Stimulated activated CD4-positive, alpha-beta T cell treated with anti-CD3 and anti-CD28 coated beads, Interleukin-2, amount 100 ng/mL, for 4 hours (primary cell): ENCODE measurements at regions not wholly inside any gene's neighbourhood (a gene's known extent, or its start where the extent isn't known, plus 50 kb on each side); places are given as distances from the start of the nearest gene placed in this dataset.

Experiments
- DNase-seq: peaks from one replicate; pipeline ENCODE4 v3.0.0-alpha.2; 2020; ENCODE audit warnings: low read depth

DNA sequence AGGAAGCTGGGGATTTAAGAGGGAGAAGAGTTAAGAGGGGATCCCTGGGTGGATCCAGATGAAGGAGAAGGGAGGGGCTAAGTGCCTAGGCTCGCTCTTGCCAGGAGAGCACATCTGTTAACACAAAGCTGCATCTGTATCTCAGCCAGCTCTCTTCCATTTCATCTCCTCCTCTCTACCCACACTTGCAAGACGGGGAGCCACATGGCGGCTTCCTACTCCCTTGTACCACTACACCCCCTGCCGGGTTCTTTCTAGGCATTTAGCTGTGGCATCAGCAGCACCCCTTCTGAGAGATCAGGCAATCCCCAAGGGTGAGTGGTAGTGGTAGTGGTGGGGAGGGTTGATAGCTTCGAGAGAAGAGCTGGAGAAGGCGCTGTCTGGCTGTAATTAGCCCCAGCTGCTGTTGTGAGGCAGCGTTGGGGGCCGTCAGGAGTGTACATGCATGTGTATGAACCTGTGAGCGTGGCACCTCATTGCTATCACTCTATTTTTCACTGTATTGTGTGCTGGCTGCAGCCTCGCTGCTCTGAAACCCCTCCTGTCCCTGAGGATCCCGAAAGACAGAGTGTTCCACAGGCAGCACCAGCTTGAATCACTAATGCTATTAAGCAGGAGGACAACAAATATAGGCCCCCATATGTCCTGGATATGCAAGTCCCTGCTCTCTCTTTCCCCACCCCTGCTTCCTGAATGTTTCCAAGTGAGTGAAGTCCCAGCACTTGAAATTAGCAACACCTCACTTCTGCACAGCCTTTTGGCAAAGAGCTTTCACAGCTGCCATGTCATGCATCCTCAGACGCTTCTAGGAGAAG lies 73.7 kb downstream of the RTL9 start:
- DNase-seq, result no peak

DNA sequence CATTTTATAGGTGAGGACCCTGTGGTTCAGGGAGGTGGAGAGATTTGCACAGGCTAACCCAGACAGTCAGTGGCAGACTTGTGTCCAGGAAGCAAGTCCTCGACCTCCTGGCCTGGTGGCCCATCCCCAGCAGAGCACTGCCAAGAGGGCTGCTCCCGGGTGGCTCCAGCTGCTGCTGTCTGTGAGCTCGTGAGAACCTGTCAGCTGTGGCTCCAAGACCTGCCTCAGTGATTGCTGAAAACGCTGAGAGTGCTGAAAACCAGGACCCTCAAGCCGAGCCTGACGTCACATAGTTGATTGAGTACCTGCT lies 74.2 kb downstream of the RTL9 start:
- DNase-seq, result no peak

DNA sequence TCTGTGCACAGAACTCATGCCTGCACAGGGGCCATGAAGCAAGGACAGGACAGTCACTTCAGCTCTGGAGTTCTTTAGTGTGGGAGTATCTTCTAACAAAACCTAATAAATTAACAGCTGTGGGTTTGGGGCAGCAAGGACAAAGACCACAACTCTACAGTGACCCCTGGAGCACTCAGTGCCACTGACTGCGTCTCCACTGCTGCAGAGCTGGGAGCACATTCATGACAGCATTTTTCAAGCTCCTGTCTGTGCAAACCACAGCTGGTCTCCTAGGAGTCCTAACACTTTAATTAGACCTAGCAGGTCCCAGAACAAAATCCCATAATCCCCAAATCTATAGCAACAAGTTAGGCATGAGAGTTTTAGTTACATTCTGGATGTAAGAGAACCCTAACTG lies 76.5 kb downstream of the RTL9 start:
- no peak for DNase-seq

DNA sequence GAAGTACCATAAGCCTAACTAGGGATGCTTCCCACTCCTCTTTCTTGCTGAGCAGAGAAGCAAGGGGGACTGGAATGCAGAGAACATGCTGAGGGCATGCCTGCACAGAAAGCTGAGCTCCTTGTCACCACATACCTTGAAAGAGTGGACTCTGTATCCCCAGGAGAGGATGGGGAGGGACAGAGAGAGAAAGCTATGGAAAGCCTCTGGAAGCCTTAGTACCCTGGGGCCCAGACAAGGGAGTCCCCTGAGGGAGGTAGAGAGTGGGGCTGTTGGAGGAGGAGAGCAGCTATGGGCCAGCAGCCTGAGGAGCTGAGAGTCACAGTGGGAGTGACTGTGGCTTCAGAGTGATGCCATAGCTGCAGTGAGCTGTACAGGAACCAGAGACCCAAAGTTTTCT lies 77.9 kb downstream of the RTL9 start:
- DNase-seq, result no peak

DNA sequence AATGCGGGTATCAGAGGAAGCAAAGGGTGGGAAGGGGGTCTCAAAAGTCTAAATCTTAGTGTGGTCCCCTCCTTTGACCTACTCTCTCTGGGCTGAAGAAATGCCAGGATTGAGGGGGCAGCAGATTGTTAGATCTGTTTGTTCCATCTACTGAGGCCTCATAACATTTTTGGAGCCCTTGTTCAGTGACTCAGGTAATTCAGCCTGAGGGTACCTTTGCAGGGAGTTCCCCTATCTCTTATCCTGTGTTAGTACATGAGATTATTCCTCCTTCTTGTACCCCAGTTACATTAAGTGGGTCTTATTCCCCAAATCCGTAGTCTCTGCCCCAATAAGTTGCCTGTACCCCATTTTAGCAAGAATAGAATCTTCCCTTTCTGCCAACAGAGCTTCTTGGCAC lies 79.0 kb downstream of the RTL9 start:
- DNase-seq, result no peak

DNA sequence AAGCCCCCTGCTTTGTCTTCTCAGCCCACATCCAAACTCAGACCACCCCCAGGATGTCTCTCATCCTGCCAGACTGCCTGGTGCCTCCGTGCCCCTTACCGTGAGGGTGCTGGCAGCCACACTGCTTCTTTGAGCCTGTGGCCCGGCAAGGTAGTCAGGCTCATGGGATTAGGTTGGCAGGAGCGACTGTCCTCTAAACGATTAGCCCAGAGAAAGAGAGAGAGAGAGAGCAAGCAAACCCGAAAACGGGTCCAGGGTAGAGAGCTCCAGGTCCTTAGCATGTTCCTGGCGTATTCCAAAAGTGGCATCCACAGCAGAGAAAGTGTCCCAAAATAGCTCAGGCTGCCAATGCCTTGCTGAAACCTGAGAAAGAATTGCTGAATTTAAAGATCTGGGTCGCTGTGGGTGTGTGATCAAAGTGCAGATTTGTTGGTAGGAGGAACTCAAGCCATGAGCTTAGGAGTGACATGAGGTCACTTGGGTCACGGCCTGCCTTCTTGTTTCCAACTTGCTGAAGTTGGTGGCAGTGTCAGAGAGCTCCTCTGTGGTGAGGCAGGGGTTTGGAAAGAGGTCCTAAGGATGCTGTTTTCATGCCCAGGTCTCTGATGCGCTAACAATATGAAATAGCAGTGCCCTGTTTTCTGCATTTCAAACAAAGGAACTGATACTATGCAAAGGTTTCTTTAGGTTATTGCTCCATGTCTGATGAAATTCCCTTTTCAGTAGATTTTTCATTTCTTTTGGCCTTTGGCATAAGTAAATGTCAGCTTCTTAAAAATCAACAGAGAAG lies 81.6 kb downstream of the RTL9 start:
- DNase-seq, result no peak

DNA sequence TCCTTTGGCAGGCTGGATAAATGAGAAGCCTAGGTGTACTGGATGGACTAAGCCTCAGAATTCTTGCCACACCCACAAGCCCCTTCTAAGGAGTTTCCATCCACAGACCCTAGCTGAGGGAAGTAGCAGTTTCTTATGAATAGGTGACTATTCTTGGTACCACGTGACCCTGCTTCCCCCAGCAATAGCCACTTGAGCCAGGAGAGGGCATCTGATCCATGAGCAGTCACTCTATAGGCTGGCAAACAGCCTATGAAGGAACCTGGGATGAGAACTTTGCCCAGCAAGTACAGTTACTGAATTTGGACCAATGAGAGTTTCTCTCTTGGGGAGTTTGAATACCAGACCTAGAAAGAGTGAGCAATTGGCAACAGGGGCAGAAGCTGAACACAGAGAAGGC lies 84.0 kb downstream of the RTL9 start:
- DNase-seq, result no peak

DNA sequence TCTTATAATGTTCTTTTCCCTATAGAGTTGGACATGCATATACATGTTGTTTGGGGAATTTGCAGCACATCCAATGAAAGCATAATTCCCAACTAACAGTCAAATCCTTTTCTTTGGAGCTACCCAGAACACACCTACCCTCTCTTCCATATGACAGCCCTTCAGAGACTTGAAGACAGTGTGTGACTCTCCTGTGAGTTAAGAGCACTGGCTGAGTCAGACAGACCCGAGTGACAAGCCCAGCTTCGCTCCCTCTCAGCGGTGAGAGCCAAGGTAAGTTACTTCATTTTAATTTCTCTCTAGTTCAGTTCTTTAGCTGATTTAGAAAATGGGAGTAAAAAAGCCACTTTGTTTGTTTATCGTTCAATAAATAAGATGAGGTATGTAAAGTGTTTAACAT lies 86.3 kb downstream of the RTL9 start:
- DNase-seq, result no peak

DNA sequence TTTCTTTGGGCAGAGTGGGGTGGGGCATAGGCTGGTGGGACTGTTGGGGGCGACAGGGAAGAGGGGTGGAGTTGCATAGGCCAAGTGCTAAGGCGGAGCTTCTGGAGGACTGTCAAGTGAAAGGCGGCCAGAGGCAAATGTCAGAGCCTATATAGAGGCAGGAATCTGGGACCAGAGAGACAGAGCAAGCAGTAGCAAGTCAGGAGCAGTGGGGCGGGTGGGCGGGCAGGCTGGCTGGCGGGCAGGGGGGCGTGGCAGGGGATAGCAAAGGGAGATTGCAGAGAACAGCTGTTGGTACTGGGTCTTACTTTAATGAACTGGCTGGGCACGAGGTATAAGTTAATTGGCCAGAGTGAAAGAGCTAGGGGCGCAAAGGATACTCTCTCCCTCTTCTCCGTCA lies 89.8 kb downstream of the RTL9 start:
- no peak for DNase-seq

DNA sequence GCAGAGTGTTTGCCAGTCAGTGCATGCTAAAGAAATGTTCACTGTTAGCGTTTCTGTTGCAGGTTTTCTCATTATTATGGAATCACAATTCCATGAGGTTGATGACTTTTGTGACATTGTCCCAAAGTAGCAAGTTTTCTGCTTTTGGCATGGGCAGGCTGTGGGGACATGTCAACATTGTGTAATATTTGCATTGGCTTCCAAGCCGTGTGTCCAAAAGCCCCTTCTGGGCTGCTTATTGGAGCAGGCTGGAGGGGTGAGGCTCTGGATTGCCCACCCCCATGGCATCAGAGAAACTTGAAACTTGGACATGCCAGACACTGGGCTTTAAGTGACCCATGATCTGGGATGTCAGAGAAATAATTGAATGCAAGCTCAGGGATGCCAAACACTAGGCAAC lies 90.7 kb downstream of the RTL9 start:
- DNase-seq, result no peak

DNA sequence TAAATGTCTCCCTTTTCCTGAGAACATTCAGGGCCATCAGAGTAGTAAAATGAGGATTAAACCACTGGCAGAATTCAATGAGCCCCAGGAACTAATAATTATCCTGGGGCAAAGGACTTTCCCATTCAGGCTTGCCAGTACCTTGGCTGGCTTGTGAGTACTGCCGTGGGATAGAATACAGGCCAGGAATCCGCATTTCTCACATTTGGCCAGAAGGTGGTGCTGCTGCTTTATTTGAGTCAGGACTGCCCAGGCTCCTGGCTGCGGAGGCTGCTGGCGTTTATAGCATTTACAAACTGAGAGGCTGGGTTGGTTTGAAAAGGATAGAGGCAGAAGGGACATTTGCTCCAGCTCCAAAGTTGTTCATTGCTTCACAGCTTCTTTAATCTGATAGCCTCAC lies 91.4 kb downstream of the RTL9 start:
- DNase-seq, result peak; percentile 6

DNA sequence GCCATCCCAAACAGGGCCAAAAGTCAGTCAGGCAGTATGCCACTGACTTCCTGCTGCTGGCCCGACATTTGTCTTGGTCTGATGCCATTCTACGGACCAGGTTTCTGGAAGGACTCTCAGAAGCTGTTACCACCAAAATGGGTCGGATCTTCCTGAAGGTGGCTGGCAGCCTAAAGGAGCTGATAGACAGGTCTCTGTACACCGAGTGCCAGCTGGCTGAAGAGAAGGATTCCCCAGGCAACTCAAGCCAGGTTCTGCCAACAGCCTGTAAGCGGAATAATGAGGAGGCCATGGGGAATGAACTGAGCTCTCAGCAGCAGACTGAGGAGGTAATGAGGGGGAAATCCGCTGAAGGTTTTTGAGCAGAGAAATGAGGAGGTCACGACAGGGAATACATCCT lies 95.7 kb downstream of the RTL9 start:
- no peak for DNase-seq

DNA sequence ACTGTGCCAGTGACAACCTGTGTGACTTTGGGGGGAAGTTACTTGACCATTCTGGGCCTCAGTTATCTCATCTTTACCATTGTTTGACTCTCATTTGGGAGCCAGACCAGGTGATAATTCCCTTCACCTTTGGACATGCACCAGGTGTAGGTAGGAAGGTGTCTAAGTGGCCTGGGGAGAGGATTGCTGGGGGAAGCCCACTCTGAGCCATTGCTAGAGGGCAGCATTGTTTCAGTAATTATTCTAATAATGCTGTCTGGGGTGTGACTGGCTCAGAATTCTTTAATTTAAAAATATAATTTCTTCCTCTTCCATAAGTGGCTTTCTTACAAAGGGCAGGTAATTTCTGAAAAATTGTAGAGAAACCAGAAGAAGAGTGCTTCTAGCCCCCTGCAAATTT lies 104.3 kb downstream of the RTL9 start:
- DNase-seq, result no peak

DNA sequence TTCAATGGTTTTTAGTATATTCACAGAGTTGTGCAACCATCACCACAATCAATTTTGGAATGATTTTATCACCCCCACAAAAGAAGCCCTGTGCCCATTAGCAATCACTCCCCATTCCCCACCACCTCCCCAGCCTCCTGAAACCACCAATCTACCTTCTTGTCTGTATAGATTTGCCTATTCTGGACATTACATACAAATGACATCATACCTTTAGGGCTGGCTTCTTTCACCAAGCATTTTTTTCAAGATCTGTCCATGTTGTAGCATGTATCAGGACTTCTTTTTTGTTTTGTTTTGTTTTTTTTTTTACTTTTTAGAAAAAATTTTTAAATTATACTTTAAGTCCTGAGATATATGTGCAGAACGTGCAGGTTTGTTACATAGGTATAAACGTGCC lies 108.1 kb downstream of the RTL9 start:
- no peak for DNase-seq

DNA sequence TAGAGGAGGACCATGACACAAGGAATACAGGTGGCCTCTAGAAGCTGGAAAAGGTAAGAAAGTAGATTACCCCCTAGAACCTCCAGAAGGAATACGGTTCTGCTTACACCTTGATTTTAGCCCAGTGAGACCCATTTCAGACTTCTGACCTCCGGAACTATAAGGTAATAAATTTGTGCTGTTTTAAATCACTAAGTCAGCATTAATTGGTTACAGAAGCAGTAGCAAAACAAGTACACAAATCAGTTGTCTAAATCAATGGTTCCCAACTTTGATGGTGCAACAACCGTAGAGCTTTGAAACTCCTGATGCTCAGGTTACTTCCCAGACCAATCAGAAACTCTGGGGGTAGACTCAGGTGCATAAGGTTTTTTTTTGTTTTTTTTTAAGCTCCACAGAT lies 113.6 kb downstream of the RTL9 start:
- no peak for DNase-seq

DNA sequence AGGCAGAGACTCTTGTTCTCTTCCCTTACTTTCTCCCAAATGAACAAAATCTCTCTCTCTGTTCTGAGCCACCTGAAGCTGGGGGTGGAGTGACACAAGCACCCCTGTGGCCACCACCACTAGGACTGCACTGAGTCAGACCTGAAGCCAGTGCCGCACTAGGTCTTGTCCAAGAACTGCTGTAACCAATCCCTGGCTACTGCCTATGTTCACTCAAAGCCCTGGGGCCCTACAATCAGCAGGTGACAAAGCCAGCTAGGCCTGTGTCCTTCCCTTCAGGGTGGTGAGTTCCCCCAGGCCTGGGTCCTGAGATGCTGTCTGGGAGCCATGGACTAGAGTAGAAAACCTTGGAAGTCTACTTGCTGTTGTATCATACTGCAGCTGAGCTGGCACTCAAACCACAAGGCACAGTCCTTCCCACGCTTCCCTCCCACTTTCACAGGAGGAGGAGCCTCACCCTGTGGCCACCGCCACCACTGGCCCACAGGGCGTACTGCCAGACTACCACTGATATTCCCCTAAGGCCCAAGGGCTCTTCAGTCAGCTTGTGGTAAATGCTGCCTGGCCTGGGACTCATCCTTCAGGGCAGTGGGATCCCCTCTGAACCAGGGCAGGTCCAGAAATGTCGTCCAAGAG lies 119.1 kb downstream of the RTL9 start:
- no peak for DNase-seq

DNA sequence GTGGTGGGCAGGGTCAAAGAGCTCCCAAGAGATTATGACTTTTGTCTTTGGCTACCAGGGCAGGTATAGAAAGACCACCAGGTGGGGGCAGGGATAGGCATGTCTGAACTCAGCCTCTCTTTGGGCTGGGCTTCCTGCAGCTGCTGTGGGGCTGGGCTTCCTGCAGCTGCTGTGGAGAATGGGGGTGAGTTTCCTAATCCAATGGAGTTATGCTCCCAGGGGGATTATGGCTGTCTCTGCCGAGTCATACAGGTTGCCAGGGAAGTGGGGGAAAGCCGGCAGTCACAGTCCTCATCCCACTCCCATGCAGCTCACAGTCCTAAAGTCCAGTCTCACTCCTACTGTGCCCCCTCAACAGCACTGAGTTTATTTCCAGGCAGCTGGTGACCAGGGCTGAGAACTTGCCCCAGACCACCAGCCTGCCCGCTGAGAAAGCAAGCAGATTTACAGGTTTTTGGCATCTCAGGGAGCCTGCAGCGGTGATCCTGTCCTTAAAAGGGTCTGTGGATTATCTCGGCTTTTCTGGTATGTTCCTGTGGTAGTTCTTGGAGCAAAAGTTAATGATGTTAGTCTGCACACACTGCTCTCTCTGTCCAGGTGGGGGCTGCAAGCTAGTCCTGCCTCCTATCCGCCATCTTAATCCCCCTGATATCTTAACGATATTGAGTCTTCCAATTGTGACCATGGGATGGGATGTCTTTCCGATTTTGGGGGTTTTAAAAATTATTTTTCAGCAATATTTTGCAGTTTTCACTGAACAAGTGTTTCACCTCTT lies 133.4 kb downstream of the RTL9 start:
- DNase-seq, result no peak

DNA sequence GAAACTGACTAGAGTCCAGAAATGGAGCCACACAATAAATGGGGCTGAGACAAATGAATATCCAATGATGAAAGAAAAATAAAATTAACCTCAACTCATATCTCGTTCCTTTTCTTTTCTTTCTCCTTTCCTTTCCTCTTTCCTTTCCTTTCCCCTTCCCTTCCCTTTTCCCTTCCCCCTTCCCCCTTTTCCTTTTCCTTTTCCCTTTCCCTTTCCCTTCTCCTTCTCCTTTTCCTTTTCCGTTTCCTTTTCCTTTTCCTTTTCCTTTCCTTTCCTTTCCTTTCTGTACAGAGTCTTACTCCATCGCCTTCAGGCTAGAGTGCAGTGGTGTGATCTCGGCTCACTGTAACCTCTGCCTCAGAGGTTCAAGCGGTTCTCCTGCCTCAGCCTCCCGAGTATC lies 146.3 kb downstream of the RTL9 start:
- no peak for DNase-seq

DNA sequence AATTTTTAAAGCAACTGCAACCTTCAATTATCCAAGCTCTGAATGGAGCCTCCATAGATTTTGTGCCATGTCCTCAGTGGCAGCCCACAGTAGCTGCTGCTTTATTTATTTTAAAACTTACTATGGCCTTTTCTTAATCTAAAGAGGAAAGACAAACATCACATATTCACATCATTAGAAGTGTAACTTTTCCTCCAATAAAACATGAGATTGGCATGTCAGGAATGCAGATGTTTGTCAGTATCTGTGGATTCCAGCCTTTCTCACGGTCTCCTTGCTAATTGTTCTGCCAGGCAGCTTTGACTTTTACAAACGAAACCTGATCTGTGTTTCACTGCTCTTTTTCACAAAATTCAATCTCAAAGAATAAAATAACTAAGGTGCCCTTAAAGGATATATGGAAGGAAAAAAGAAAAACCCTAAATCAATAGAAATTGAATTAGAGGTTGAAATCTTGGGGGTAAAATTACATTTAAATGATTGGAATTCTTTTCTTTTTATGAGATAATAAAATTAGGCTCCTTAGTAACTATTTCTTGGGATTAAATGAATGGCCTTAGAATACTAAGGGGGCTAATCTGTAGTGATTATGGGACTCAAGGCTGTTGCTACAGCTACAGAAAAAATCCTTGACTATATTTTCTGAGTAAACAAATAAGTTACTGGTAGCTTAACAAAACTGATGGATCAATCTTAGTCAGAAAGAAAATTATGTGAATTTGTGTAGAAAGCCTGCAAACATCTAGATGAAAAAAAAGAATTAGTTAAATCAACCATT lies 151.3 kb downstream of the RTL9 start:
- DNase-seq, result no peak

DNA sequence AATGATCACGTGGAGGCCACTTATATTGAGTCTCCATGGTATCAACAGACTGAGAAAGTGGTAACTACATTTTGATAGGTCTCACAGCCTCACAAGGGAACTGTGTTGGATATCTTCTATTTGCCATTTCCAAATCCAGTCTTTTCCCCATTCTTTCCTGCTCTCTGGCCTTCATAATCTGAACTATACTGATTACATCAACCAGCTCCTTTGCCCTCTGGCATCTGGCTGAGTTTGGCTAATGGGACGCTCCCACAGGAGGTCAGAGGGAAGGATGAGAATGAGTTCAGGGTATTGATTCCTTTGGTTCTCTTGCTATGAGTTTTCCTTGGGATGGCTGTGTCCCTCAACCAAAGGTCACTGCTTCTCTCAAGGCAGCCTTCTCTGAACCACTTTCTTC lies 152.6 kb downstream of the RTL9 start:
- DNase-seq, result no peak

DNA sequence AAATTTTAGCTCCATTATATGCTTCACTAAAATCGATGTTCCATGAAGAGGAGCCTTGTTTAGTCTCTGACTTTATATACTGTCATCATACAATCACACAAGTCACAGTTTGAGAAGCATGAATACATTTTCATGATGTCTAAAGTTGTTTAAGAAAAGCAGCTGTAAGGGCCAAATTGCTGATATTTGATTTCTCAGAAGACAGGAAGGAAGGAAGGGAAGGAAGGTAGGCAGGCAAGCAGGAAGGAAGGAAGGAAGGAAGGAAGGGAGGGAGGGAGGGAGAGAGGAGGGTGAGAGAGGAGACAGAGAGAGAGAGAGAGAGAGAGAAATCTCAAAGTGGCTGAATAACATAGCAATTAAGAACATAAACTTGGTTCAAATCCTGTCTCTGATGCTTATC lies 153.7 kb downstream of the RTL9 start:
- DNase-seq, result no peak

DNA sequence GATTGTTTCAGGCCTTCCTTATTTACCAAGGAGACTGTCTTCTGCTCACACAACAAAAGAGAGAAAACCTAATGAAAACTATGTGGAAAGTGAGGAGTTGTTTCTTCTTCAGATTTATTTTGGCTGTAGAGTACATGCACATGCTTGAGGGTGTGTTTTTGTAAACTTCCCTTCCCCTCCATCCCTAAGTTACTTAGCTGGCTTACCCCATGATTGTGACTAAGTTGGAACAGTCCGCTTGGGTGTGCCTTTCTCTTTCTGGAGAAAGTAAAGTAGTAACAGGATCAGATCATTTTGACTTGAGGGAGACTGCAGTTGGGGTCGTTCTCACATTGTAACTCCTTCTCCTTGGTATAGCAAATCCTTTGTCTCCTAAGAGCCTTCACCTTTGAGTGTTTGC lies 155.9 kb downstream of the RTL9 start:
- no peak for DNase-seq
